Stimulated activated CD8-positive, alpha-beta memory T cell treated with anti-CD3 and anti-CD28 coated beads, Interleukin-4, amount 100 ng/mL, for 1 hour (primary cell): ENCODE measurements at regions not wholly inside any gene's neighbourhood (a gene's known extent, or its start where the extent isn't known, plus 50 kb on each side); places are given as distances from the start of the nearest gene placed in this dataset.

ENCODE experiments used
- DNase-seq, 2 donors: peaks; one replicate each; pipeline ENCODE4 v3.0.0-alpha.2; 2020; ENCODE audit warnings: low read depth in 2 of 2, low spot score in 1 of 2

- no peak for DNase-seq
Measured at GRCh38 chr4:19722404-19722803, 529.3 kb upstream of the SLIT2 start.

GRCh38 chr4:19721587-19721986 is 530.1 kb upstream of the SLIT2 start:
- no peak for DNase-seq

GRCh38 chr4:19720610-19721009 is 531.1 kb upstream of the SLIT2 start:
- DNase-seq: no peak

GRCh38 chr4:19720190-19720589 is 531.5 kb upstream of the SLIT2 start:
- DNase-seq: no peak

- DNase-seq: no peak
Measured at GRCh38 chr4:19711871-19712270, 539.8 kb upstream of the SLIT2 start.

- no peak for DNase-seq
Measured at GRCh38 chr4:19707876-19708275, 543.8 kb upstream of the SLIT2 start.

GRCh38 chr4:19703391-19703790 is 548.3 kb upstream of the SLIT2 start:
- no peak for DNase-seq

GRCh38 chr4:19700992-19701391 is 550.7 kb upstream of the SLIT2 start:
- no peak for DNase-seq

GRCh38 chr4:19698961-19699360 is 552.7 kb upstream of the SLIT2 start:
- no peak for DNase-seq

GRCh38 chr4:19694812-19695211 is 556.9 kb upstream of the SLIT2 start:
- no peak for DNase-seq

GRCh38 chr4:19693936-19694570 is 557.7 kb upstream of the SLIT2 start:
- DNase-seq: no peak

GRCh38 chr4:19689511-19689910 is 562.2 kb upstream of the SLIT2 start:
- no peak for DNase-seq

GRCh38 chr4:19686456-19686855 is 565.2 kb upstream of the SLIT2 start:
- no peak for DNase-seq

- DNase-seq: no peak
Measured at GRCh38 chr4:19684084-19684483, 567.6 kb upstream of the SLIT2 start.

- no peak for DNase-seq
Measured at GRCh38 chr4:19683426-19683825, 568.3 kb upstream of the SLIT2 start.

GRCh38 chr4:19677211-19677610 is 574.5 kb upstream of the SLIT2 start:
- DNase-seq: no peak

GRCh38 chr4:19675172-19675811 is 576.4 kb upstream of the SLIT2 start:
- no peak for DNase-seq

- no peak for DNase-seq
Measured at GRCh38 chr4:19659101-19659500, 592.6 kb upstream of the SLIT2 start.

- DNase-seq: no peak
Measured at GRCh38 chr4:19657856-19658255, 593.8 kb upstream of the SLIT2 start.

- DNase-seq: no peak
Measured at GRCh38 chr4:19655666-19656065, 596.0 kb upstream of the SLIT2 start.

- no peak for DNase-seq
Measured at GRCh38 chr4:19650903-19651864, 600.5 kb upstream of the SLIT2 start.

GRCh38 chr4:19645589-19645988 is 606.1 kb upstream of the SLIT2 start:
- no peak for DNase-seq
